Astrocyte of the spinal cord (primary cell): ENCODE measurements at regions not wholly inside any gene's neighbourhood (a gene's known extent, or its start where the extent isn't known, plus 50 kb on each side); places are given as distances from the start of the nearest gene placed in this dataset.

ENCODE experiments used
- DNase-seq: peaks from one replicate; pipeline ENCODE4 v3.0.0; 2011; ENCODE audit warnings: low read depth, low spot score
- H3K4me3 ChIP-seq: 2 replicates; pipeline ENCODE4 v1.5.1; 2011; ENCODE audit warnings: low read depth, mild to moderate bottlenecking, low read length, moderate library complexity
- CTCF ChIP-seq: IDR thresholded peaks from 2 replicates; pipeline ENCODE4 v1.5.1; 2012; ENCODE audit warnings: low read depth, mild to moderate bottlenecking, low read length, inconsistent platforms
- in situ Hi-C: cut with HindIII; loops from 2 replicates; pipeline ENCODE4 v1.10.0; 2017; ENCODE audit warnings: low sequenced_read_pairs

- in situ Hi-C loops = no loop called here
- no peak for TF ChIP-seq CTCF
- no peak for DNase-seq
- H3K4me3 ChIP-seq = no peak overlapping the region
These were observed 263.4 kb upstream of the TAC1 start for GRCh38 chr7:97468493-97468892.

- DNase-seq = no peak
- no peak for TF ChIP-seq CTCF
- in situ Hi-C loops = no loop called here
- H3K4me3 ChIP-seq = no peak overlapping the region
These were observed 261.2 kb upstream of the TAC1 start for GRCh38 chr7:97470726-97471125.

GRCh38 chr7:97471491-97471890 is 260.4 kb upstream of the TAC1 start:
- no peak for TF ChIP-seq CTCF
- DNase-seq = no peak
- in situ Hi-C loops = no loop called here
- H3K4me3 ChIP-seq = no peak overlapping the region

GRCh38 chr7:97479740-97480290 is 252.1 kb upstream of the TAC1 start:
- TF ChIP-seq CTCF = no peak
- no peak for DNase-seq
- in situ Hi-C loops = no loop called here
- H3K4me3 ChIP-seq = no peak overlapping the region

GRCh38 chr7:97480772-97481390 is 251.0 kb upstream of the TAC1 start:
- H3K4me3 ChIP-seq = no peak overlapping the region
- no peak for DNase-seq
- no peak for TF ChIP-seq CTCF
- in situ Hi-C loops = no loop called here

GRCh38 chr7:97495487-97495886 is 236.4 kb upstream of the TAC1 start:
- in situ Hi-C loops = no loop called here

More at GRCh38 chr7:97495487-97495886, 236.4 kb upstream of the TAC1 start:
- no peak for TF ChIP-seq CTCF
- no peak overlapping the region for H3K4me3 ChIP-seq
- DNase-seq = no peak
